ENCODE measurements at regions not wholly inside any gene's neighbourhood (a gene's known extent, or its start where the extent isn't known, plus 50 kb on each side); places are given as distances from the start of the nearest gene placed in this dataset.

- WGBS, 2 donors (ENCODE audit: extremely low coverage in 2 of 2, insufficient read length in 2 of 2, insufficient replicate concordance in 1 of 2): no CpG with 5 or more reads among the region's 2 CpGs
- H2BK120ac ChIP-seq (ENCODE audit: low read depth, low read length): no peak overlapping the region
These were observed 112.0 kb downstream of the GPR63 start for GRCh38 chr6:96725296-96725695.

GRCh38 chr6:96724641-96725040, 112.6 kb downstream of the GPR63 start:
- no peak overlapping the region for H3K23ac ChIP-seq (ENCODE audit: low read depth, low read length, poor library complexity)
- no peak overlapping the region for H3K18ac ChIP-seq (ENCODE audit: low read length)
- no peak overlapping the region for H3K27ac ChIP-seq (replicated peaks; ENCODE audit: low read length)
- no peaks in the 10 kb centered on the region for H3K27me3 ChIP-seq (ENCODE audit: control insufficient read depth in 3 of 3, insufficient read depth in 3 of 3, low read depth in 1 of 3, low read length in 3 of 3)
- no peak overlapping the region for H4K8ac ChIP-seq (ENCODE audit: low read depth, low read length)
- H3K4me2 ChIP-seq (ENCODE audit: insufficient read depth, low read length, poor library complexity, severe bottlenecking): no peak overlapping the region
- no peak overlapping the region for H3K4me3 ChIP-seq (ENCODE audit: low read length in 2 of 2)
- no peak for DNase-seq (ENCODE audit: low spot score)
- no peak overlapping the region for H2BK5ac ChIP-seq (ENCODE audit: low read length)
- no CpG with 5 or more reads among the region's 4 CpGs for WGBS, 2 donors (ENCODE audit: extremely low coverage in 2 of 2, insufficient read length in 2 of 2, insufficient replicate concordance in 1 of 2)
- H3K4ac ChIP-seq (ENCODE audit: low read length): no peak overlapping the region
- H2AK5ac ChIP-seq (ENCODE audit: low read depth, low read length): no peak overlapping the region
- no peak overlapping the region for H2AFZ ChIP-seq (ENCODE audit: low read length)
- H3K36me3 ChIP-seq (replicated peaks in 1 of 2; ENCODE audit: control insufficient read depth in 2 of 2, insufficient read depth in 2 of 2, low read length in 2 of 2): no peaks in the 10 kb centered on the region
- H3K4me1 ChIP-seq (ENCODE audit: control insufficient read depth in 2 of 2, insufficient read depth in 1 of 2, low read depth in 1 of 2, low read length in 2 of 2): no peaks in the 10 kb centered on the region
- H3K14ac ChIP-seq (ENCODE audit: low read length): no peak overlapping the region
- H2BK15ac ChIP-seq (ENCODE audit: low read length): no peak overlapping the region
- no peak overlapping the region for H2BK120ac ChIP-seq (ENCODE audit: low read depth, low read length)
- no peaks in the 10 kb centered on the region for H3K9me3 ChIP-seq (replicated peaks in 1 of 2; ENCODE audit: control insufficient read depth in 2 of 2, insufficient read depth in 1 of 2, low read depth in 1 of 2, low read length in 2 of 2)
- no peaks in the 10 kb centered on the region for H3K79me1 ChIP-seq (ENCODE audit: low read depth, low read length)
- H3K9ac ChIP-seq (ENCODE audit: low read depth, low read length, poor library complexity): no peak overlapping the region
- no peak overlapping the region for H4K91ac ChIP-seq (ENCODE audit: low read depth, low read length, poor library complexity)
- H2BK12ac ChIP-seq (ENCODE audit: low read length): no peak overlapping the region

More at GRCh38 chr6:96725296-96725695, 112.0 kb downstream of the GPR63 start:
- no peak overlapping the region for H3K4me3 ChIP-seq (ENCODE audit: low read length in 2 of 2)
- H4K8ac ChIP-seq (ENCODE audit: low read depth, low read length): no peak overlapping the region
- H3K23ac ChIP-seq (ENCODE audit: low read depth, low read length, poor library complexity): no peak overlapping the region
- H3K79me1 ChIP-seq (ENCODE audit: low read depth, low read length): no peaks in the 10 kb centered on the region
- H3K4me1 ChIP-seq (ENCODE audit: control insufficient read depth in 2 of 2, insufficient read depth in 1 of 2, low read depth in 1 of 2, low read length in 2 of 2): no peaks in the 10 kb centered on the region
- H3K4me2 ChIP-seq (ENCODE audit: insufficient read depth, low read length, poor library complexity, severe bottlenecking): no peak overlapping the region
- no peaks in the 10 kb centered on the region for H3K36me3 ChIP-seq (replicated peaks in 1 of 2; ENCODE audit: control insufficient read depth in 2 of 2, insufficient read depth in 2 of 2, low read length in 2 of 2)
- H2AK5ac ChIP-seq (ENCODE audit: low read depth, low read length): no peak overlapping the region
- no peak overlapping the region for H3K18ac ChIP-seq (ENCODE audit: low read length)
- no peak overlapping the region for H2AFZ ChIP-seq (ENCODE audit: low read length)
- H2BK12ac ChIP-seq (ENCODE audit: low read length): no peak overlapping the region
- H3K9ac ChIP-seq (ENCODE audit: low read depth, low read length, poor library complexity): no peak overlapping the region
- DNase-seq (ENCODE audit: low spot score): no peak
- no peak overlapping the region for H4K91ac ChIP-seq (ENCODE audit: low read depth, low read length, poor library complexity)
- H2BK15ac ChIP-seq (ENCODE audit: low read length): no peak overlapping the region
- no peaks in the 10 kb centered on the region for H3K27me3 ChIP-seq (ENCODE audit: control insufficient read depth in 3 of 3, insufficient read depth in 3 of 3, low read depth in 1 of 3, low read length in 3 of 3)
- H3K14ac ChIP-seq (ENCODE audit: low read length): no peak overlapping the region
- H2BK5ac ChIP-seq (ENCODE audit: low read length): no peak overlapping the region
- no peaks in the 10 kb centered on the region for H3K9me3 ChIP-seq (replicated peaks in 1 of 2; ENCODE audit: control insufficient read depth in 2 of 2, insufficient read depth in 1 of 2, low read depth in 1 of 2, low read length in 2 of 2)
- H3K4ac ChIP-seq (ENCODE audit: low read length): no peak overlapping the region
- no peak overlapping the region for H3K27ac ChIP-seq (replicated peaks; ENCODE audit: low read length)

GRCh38 chr6:96723362-96723761, 113.9 kb downstream of the GPR63 start:
- H4K8ac ChIP-seq (ENCODE audit: low read depth, low read length): no peak overlapping the region
- H3K9ac ChIP-seq (ENCODE audit: low read depth, low read length, poor library complexity): no peak overlapping the region
- DNase-seq (ENCODE audit: low spot score): no peak
- H3K18ac ChIP-seq (ENCODE audit: low read length): no peak overlapping the region
- H3K4ac ChIP-seq (ENCODE audit: low read length): no peak overlapping the region
- no CpG with 5 or more reads among the region's 1 CpG for whole genome bisulfite sequencing, 2 donors (ENCODE audit: extremely low coverage in 2 of 2, insufficient read length in 2 of 2, insufficient replicate concordance in 1 of 2)
- H3K36me3 ChIP-seq (replicated peaks in 1 of 2; ENCODE audit: control insufficient read depth in 2 of 2, insufficient read depth in 2 of 2, low read length in 2 of 2): no peaks in the 10 kb centered on the region
- no peak overlapping the region for H2BK5ac ChIP-seq (ENCODE audit: low read length)
- H3K27me3 ChIP-seq (ENCODE audit: control insufficient read depth in 3 of 3, insufficient read depth in 3 of 3, low read depth in 1 of 3, low read length in 3 of 3): no peaks in the 10 kb centered on the region
- no peaks in the 10 kb centered on the region for H3K79me1 ChIP-seq (ENCODE audit: low read depth, low read length)
- H2BK12ac ChIP-seq (ENCODE audit: low read length): no peak overlapping the region
- no peak overlapping the region for H3K4me3 ChIP-seq (ENCODE audit: low read length in 2 of 2)
- H3K9me3 ChIP-seq (replicated peaks in 1 of 2; ENCODE audit: control insufficient read depth in 2 of 2, insufficient read depth in 1 of 2, low read depth in 1 of 2, low read length in 2 of 2): no peaks in the 10 kb centered on the region
- no peaks in the 10 kb centered on the region for H3K4me1 ChIP-seq (ENCODE audit: control insufficient read depth in 2 of 2, insufficient read depth in 1 of 2, low read depth in 1 of 2, low read length in 2 of 2)
- no peak overlapping the region for H3K27ac ChIP-seq (replicated peaks; ENCODE audit: low read length)
- H3K23ac ChIP-seq (ENCODE audit: low read depth, low read length, poor library complexity): no peak overlapping the region
- H2AFZ ChIP-seq (ENCODE audit: low read length): no peak overlapping the region
- H2AK5ac ChIP-seq (ENCODE audit: low read depth, low read length): no peak overlapping the region
- no peak overlapping the region for H2BK120ac ChIP-seq (ENCODE audit: low read depth, low read length)
- H4K91ac ChIP-seq (ENCODE audit: low read depth, low read length, poor library complexity): no peak overlapping the region
- H3K4me2 ChIP-seq (ENCODE audit: insufficient read depth, low read length, poor library complexity, severe bottlenecking): no peak overlapping the region
- H3K14ac ChIP-seq (ENCODE audit: low read length): no peak overlapping the region
- H2BK15ac ChIP-seq (ENCODE audit: low read length): no peak overlapping the region

GRCh38 chr6:96721227-96721626, 116.0 kb downstream of the GPR63 start:
- Histone ChIP-seq H3K4me3 (ENCODE audit: low read length in 2 of 2) (no peak overlapping the region), H2BK5ac (ENCODE audit: low read length) (no peak overlapping the region), H2AFZ (ENCODE audit: low read length) (no peak overlapping the region), H3K27ac (replicated peaks; ENCODE audit: low read length) (no peak overlapping the region), H3K23ac (ENCODE audit: low read depth, low read length, poor library complexity) (no peak overlapping the region), H2BK15ac (ENCODE audit: low read length) (no peak overlapping the region), H3K9me3 (replicated peaks in 1 of 2; ENCODE audit: control insufficient read depth in 2 of 2, insufficient read depth in 1 of 2, low read depth in 1 of 2, low read length in 2 of 2) (no peaks in the 10 kb centered on the region), H3K36me3 (replicated peaks in 1 of 2; ENCODE audit: control insufficient read depth in 2 of 2, insufficient read depth in 2 of 2, low read length in 2 of 2) (no peaks in the 10 kb centered on the region), H4K91ac (ENCODE audit: low read depth, low read length, poor library complexity) (no peak overlapping the region), H3K18ac (ENCODE audit: low read length) (no peak overlapping the region), H3K4ac (ENCODE audit: low read length) (no peak overlapping the region), H3K4me2 (ENCODE audit: insufficient read depth, low read length, poor library complexity, severe bottlenecking) (no peak overlapping the region), H3K4me1 (ENCODE audit: control insufficient read depth in 2 of 2, insufficient read depth in 1 of 2, low read depth in 1 of 2, low read length in 2 of 2) (no peaks in the 10 kb centered on the region), H2BK120ac (ENCODE audit: low read depth, low read length) (no peak overlapping the region), H2BK12ac (ENCODE audit: low read length) (no peak overlapping the region), H3K79me1 (ENCODE audit: low read depth, low read length) (no peaks in the 10 kb centered on the region), H2AK5ac (ENCODE audit: low read depth, low read length) (no peak overlapping the region), H3K27me3 (ENCODE audit: control insufficient read depth in 3 of 3, insufficient read depth in 3 of 3, low read depth in 1 of 3, low read length in 3 of 3) (no peaks in the 10 kb centered on the region), H4K8ac (ENCODE audit: low read depth, low read length) (no peak overlapping the region), H3K14ac (ENCODE audit: low read length) (no peak overlapping the region), H3K9ac (ENCODE audit: low read depth, low read length, poor library complexity) (no peak overlapping the region)
- no peak for DNase-seq (ENCODE audit: low spot score)
- no CpG with 5 or more reads among the region's 2 CpGs for WGBS, 2 donors (ENCODE audit: extremely low coverage in 2 of 2, insufficient read length in 2 of 2, insufficient replicate concordance in 1 of 2)
